Posterior vena cava (tissue), 2 donors: ENCODE measurements at regions not wholly inside any gene's neighbourhood (a gene's known extent, or its start where the extent isn't known, plus 50 kb on each side); places are given as distances from the start of the nearest gene placed in this dataset.

Source experiments
- DNase-seq: peaks from one replicate; pipeline ENCODE4 v3.0.0-alpha.2; 2020; ENCODE audit warnings: low spot score
- intact Hi-C, 2 donors: fragments of 100-400 bp; cut with DNase I; formaldehyde crosslinking; loops; one replicate each; pipeline versions ENCODE4 v1.14.1 to v1.14.2; 2022 to 2023
- donor health status: DM: yes; HTN: yes; CAD: no.
- donor health status: DM: yes; HTN: yes; CAD: no.

DNA sequence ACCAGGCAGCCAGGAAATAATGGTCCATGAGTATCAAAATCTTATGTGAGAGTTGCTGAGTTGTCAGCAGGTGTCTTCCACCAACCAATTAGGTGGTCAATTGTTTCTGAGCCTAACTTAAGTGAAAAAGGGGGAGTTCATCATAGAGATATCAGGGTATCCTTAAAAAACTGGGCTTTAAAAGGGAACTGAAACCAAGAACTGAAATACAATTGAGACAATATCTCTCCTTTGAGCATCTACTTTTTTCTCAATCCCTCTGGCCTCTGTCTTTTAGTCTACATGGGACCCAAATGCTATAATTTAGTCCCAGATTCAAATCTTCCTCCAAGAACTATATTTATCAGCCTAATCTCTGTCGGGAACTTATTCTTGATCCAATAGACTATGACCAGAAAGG is 201.0 kb downstream of the BTG1 start:
- DNase-seq: no peak
- intact Hi-C loops: no loop called here

DNA sequence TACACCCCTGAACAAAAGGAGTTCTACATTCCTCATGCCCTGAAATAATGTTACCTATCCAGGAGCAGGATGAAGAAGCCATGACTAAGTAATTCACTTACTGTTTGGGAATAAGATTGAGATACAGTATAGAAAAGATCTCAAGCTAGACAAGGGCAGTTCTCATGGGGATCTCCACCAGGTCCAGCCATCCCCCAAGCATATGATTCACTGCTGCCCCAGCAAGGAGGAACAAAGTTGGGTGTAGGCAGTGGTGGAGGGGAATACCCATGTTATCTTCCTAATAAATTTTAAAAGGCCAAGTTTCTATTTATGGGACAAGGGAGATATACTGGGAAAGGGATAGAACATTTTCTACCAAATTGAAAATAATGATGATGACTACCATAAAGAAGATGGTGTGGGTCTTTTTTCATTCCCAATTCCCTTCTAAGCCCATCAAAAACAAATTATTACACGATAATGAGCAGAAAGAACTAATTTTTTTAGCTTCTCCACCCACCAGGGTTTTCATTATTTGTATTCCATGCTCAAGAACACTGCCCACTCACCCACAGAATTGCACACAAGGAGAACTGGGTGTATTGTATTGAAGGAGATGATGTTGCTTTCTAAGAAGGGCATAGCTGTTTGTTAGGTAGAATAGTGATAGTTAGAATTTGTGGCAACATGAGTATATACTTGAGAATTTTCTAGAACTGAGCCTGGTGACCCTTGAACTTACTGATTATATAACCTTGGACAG is 204.6 kb downstream of the BTG1 start:
- no peak for DNase-seq
- intact Hi-C loops: no loop called here

- intact Hi-C loops: no loop called here
- no peak for DNase-seq
Observed at GRCh38 chr12:91940322-91940721, 205.3 kb downstream of the BTG1 start.

GRCh38 chr12:91937706-91938105 is 207.9 kb downstream of the BTG1 start:
- intact Hi-C loops: no loop called here
- no peak for DNase-seq

- no peak for DNase-seq
- intact Hi-C loops: no loop called here
Observed at GRCh38 chr12:91937009-91937408, 208.6 kb downstream of the BTG1 start.

GRCh38 chr12:91935296-91935695 is 210.3 kb downstream of the BTG1 start:
- intact Hi-C loops: no loop called here
- DNase-seq: no peak

GRCh38 chr12:91931111-91931510 is 214.5 kb downstream of the BTG1 start:
- intact Hi-C loops: no loop called here
- no peak for DNase-seq

- intact Hi-C loops: no loop called here
Observed at GRCh38 chr12:91928501-91928900, 217.1 kb downstream of the BTG1 start.

DNA sequence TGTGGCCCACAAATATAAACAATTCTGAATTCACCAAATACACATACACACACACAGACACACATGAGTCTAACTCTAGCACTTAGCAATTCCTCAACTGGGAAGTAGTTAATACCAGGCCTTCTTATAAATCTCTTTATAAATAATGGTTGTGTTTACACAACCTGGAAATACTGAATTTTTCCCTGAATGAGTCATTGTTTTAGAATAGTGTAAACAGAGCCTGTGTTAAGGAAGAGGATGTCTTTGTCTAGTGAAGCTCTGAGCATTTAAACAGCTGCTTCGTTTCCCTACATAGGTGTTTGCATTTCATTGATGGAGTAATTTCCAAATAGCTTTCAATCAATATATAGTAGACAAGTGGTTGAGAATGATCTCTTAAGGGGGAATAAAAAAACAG is 218.8 kb downstream of the BTG1 start:
- intact Hi-C loops: no loop called here
- DNase-seq: no peak

More at GRCh38 chr12:91928501-91928900, 217.1 kb downstream of the BTG1 start:
- DNase-seq: no peak

- no peak for DNase-seq
- intact Hi-C loops: no loop called here
Observed at GRCh38 chr12:91924827-91925226, 220.8 kb downstream of the BTG1 start.

DNA sequence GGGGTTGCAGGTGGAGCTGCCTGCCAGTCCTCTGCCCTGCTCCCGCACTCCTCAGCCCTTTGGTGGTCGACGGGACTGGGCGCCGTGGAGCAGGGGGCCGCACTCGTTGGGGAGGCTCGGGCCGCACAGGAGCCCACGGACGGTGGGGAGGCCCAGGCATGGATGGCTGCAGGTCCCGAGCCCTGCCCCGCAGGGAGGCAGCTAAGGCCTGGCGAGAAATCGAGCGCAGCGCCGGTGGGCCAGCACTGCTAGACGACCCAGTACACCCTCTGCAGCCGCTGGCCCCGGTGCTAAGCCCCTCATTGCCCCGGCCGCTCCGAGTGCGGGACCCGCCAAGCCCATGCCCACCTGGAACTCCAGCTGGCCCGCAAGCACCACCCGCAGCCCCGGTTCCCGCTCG is 221.8 kb downstream of the BTG1 start:
- DNase-seq: no peak

GRCh38 chr12:91922674-91923073 is 223.0 kb downstream of the BTG1 start:
- DNase-seq: no peak
- intact Hi-C loops: no loop called here

More for the DNA sequence above, 221.8 kb downstream of the BTG1 start:
- intact Hi-C loops: no loop called here

- no peak for DNase-seq
- intact Hi-C loops: no loop called here
Observed at GRCh38 chr12:91922139-91922538, 223.5 kb downstream of the BTG1 start.

GRCh38 chr12:91921555-91921954 is 224.1 kb downstream of the BTG1 start:
- DNase-seq: no peak
- intact Hi-C loops: no loop called here

- intact Hi-C loops: no loop called here
Observed at GRCh38 chr12:91920741-91921140, 224.9 kb downstream of the BTG1 start.

DNA sequence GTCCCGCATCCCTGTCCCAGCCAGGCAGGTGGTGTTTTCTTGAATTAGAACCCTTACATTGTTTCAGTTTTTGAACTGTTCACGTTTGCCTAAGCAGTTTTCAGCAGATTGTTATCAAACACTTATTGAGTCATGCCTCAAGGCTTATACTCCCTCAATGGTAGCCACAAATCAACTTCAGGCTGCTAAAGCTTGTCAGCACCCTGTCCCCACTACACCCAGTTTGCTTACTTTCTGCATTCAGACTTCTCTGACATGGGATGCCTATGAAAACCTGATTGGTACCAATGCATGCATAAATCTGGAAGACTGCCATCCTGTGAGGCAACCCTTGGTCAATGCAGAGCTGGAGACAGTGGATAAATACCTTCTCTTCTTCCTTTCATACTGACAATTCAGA is 225.4 kb downstream of the BTG1 start:
- intact Hi-C loops: no loop called here
- DNase-seq: no peak

More at GRCh38 chr12:91920741-91921140, 224.9 kb downstream of the BTG1 start:
- no peak for DNase-seq

- DNase-seq: no peak
- intact Hi-C loops: loop anchor here in 1 of 2 donors (10.0 kb wide), 1 partner anchor 696 kb away; no protein-coding TSS in a partner anchor
Observed at GRCh38 chr12:91918431-91918830, 227.2 kb downstream of the BTG1 start.

- intact Hi-C loops: loop anchor here in 1 of 2 donors (10.0 kb wide), 1 partner anchor 700 kb away; no protein-coding TSS in a partner anchor
- DNase-seq: no peak
Observed at GRCh38 chr12:91914701-91915100, 230.9 kb downstream of the BTG1 start.

GRCh38 chr12:91913651-91914050 is 232.0 kb downstream of the BTG1 start:
- no peak for DNase-seq
- intact Hi-C loops: loop anchor here in 1 of 2 donors (10.0 kb wide), 1 partner anchor 701 kb away; no protein-coding TSS in a partner anchor

DNA sequence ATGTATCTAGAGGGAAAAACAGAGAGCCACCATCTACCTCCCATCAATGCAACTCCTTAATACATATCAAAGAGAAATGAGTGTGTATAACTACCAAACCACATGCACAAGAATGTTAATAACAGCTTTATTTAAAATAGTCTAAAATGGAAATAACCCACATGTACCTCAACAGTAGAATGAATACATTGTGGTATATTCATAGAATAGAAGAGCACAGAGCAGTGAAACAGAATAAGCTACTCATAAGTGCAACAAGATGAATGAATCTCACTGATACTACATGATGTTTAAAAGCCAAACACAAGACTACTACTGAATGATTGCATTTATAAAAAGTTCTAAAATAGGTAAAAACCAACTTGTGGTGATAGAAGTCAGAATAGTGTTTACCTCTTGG is 232.5 kb downstream of the BTG1 start:
- intact Hi-C loops: loop anchor here in 1 of 2 donors (10.0 kb wide), 1 partner anchor 702 kb away; no protein-coding TSS in a partner anchor
- no peak for DNase-seq

DNA sequence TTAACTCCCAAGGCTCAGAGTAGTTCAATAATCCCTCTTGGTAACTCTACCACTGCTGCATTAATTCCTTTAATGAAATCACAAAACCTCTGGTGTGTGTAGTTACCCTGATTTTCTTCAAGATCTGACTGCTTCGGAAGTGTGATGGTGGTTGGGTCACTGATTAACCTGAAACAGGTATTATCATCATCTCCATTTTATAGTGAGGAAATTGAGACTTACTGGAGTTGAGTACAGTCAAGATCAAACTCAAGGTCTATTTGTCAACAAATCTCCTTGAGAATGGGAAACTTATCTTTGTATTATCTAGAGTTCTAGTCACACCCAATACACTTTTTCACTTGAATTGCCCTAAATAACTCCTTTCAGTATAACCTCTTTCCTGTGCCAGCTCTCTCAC is 233.5 kb downstream of the BTG1 start:
- intact Hi-C loops: loop anchor here in 1 of 2 donors (10.0 kb wide), 1 partner anchor 703 kb away; no protein-coding TSS in a partner anchor

More for the DNA sequence above, 233.5 kb downstream of the BTG1 start:
- DNase-seq: no peak
